ENCODE measurements at regions not wholly inside any gene's neighbourhood (a gene's known extent, or its start where the extent isn't known, plus 50 kb on each side); places are given as distances from the start of the nearest gene placed in this dataset.

GRCh38 chr2:37526323-37526722 is 145.1 kb downstream of the CDC42EP3 start:
- Histone ChIP-seq H3K4ac (replicated peaks; ENCODE audit: insufficient read length, low read depth, low read length) (no peak overlapping the region), H2BK120ac (replicated peaks; ENCODE audit: low read depth, low read length) (no peak overlapping the region), H3K36me3 (ENCODE audit: control insufficient read depth in 2 of 4, insufficient read depth in 4 of 4, low read length in 3 of 4) (no peaks in the 10 kb centered on the region), H4K91ac (replicated peaks; ENCODE audit: insufficient read length, low read length) (no peak overlapping the region), H3K79me2 (ENCODE audit: control insufficient read depth in 1 of 2, insufficient read depth in 2 of 2, low read length in 2 of 2) (no peaks in the 10 kb centered on the region), H2BK15ac (ENCODE audit: low read length) (no peak overlapping the region), H3K79me1 (ENCODE audit: low read depth, low read length) (no peaks in the 10 kb centered on the region), H3K23me2 (ENCODE audit: low read depth, low read length) (no peaks in the 10 kb centered on the region), H3K9me3 (ENCODE audit: insufficient read depth in 2 of 2, low read depth in 1 of 2, low read length in 1 of 2) (no peaks in the 10 kb centered on the region), H3K4me1 (replicated peaks in 1 of 4; ENCODE audit: control insufficient read depth in 3 of 4, insufficient read depth in 4 of 4, low read length in 3 of 4) (no peaks in the 10 kb centered on the region), H4K8ac (ENCODE audit: extremely low read depth, insufficient read depth, low read length) (no peak overlapping the region), H2BK5ac (ENCODE audit: low read depth, low read length) (no peak overlapping the region), H3K27ac (ENCODE audit: low read depth, low read length) (no peak overlapping the region), H3K18ac (ENCODE audit: extremely low read depth, low read length) (no peak overlapping the region), H2AK5ac (ENCODE audit: low read depth, low read length) (no peak overlapping the region), H2BK12ac (ENCODE audit: low read depth, low read length) (no peak overlapping the region), H3K4me2 (ENCODE audit: insufficient read depth in 1 of 2, low read depth in 2 of 2, low read length in 2 of 2) (no peak overlapping the region), H3K9ac (replicated peaks in 1 of 4; ENCODE audit: extremely low read depth in 1 of 4, low read depth in 3 of 4, low read length in 3 of 4) (no peak overlapping the region), H4K5ac (ENCODE audit: insufficient read length, low read depth, low read length) (no peak overlapping the region), H3K14ac (ENCODE audit: insufficient read length) (no peak overlapping the region), H3K4me3 (ENCODE audit: extremely low read depth in 1 of 4, insufficient read depth in 2 of 4, low read depth in 3 of 4, low read length in 4 of 4) (no peak overlapping the region), H3K23ac (ENCODE audit: insufficient read length) (no peak overlapping the region), H4K20me1 (replicated peaks in 1 of 2; ENCODE audit: control insufficient read depth in 1 of 2, insufficient read depth in 2 of 2, low read length in 2 of 2) (no peaks in the 10 kb centered on the region), H2AFZ (ENCODE audit: low read length) (0 out of 2 replicates have a peak overlapping the region, but pooled peaks have one; percentile 13), H2BK20ac (ENCODE audit: low read length) (no peak overlapping the region), H3K56ac (replicated peaks; ENCODE audit: insufficient read length, low read depth, low read length) (no peak overlapping the region), H3K27me3 (replicated peaks in 1 of 4; ENCODE audit: control insufficient read depth in 3 of 4, extremely low read depth in 1 of 4, insufficient read depth in 3 of 4, low read length in 3 of 4) (no peaks in the 10 kb centered on the region)
- no peak for TF ChIP-seq SIN3A (conservative IDR thresholded peaks at IDR 0.05 in 1 of 2, IDR thresholded peaks at IDR 0.05 in 1 of 2; ENCODE audit: low read depth in 1 of 2, low read length in 2 of 2)
- no peak for TF ChIP-seq FOSL1 (IDR thresholded peaks at IDR 0.05; ENCODE audit: insufficient read depth, low read depth, low read length)
- TF ChIP-seq TBP (IDR thresholded peaks at IDR 0.05; ENCODE audit: low read depth, low read length), result no peak
- no peak for TF ChIP-seq TEAD4 (IDR thresholded peaks at IDR 0.05; ENCODE audit: low read depth, low read length)
- TF ChIP-seq, protein P1, sequence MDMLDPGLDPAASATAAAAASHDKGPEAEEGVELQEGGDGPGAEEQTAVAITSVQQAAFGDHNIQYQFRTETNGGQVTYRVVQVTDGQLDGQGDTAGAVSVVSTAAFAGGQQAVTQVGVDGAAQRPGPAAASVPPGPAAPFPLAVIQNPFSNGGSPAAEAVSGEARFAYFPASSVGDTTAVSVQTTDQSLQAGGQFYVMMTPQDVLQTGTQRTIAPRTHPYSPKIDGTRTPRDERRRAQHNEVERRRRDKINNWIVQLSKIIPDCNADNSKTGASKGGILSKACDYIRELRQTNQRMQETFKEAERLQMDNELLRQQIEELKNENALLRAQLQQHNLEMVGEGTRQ (IDR thresholded peaks at IDR 0.05; ENCODE audit: low read length), result peak; percentile 58; the same call in 1 of the 2 replicates
- POLR2A ChIA-PET (ENCODE audit: partially characterized antibody), result no interaction called here
- DNase-seq (ENCODE audit: low read depth in 1 of 2, low spot score in 2 of 2) (no peak), FAIRE-seq (no peak)
- 72% methylated on average over 4 of the region's 4 CpGs; no CpG with 5 or more reads in 1 of the 2 experiments for WGBS, 2 experiments (ENCODE audit: extremely low coverage in 1 of 2, insufficient coverage in 1 of 2, insufficient read length in 1 of 2, insufficient replicate concordance in 2 of 2, low coverage in 1 of 2, low lambda C conversion rate in 2 of 2, missing lambda C conversion rate in 1 of 2)
- CTCF ChIA-PET (ENCODE audit: partially characterized antibody), result interaction anchor here (1.5 kb wide), 1 partner anchor 112 kb away, joined by 3 read pairs; no protein-coding TSS in a partner anchor

Data from H1 (cell line).